Adrenal gland (tissue), 5 donors: ENCODE measurements at regions not wholly inside any gene's neighbourhood (a gene's known extent, or its start where the extent isn't known, plus 50 kb on each side); places are given as distances from the start of the nearest gene placed in this dataset.

Experiments
- POLR2A ChIP-seq, 2 donors: fragments of 450-650 bp; IDR thresholded peaks; one replicate each; pipeline ENCODE4 v1.6.1; 2017; ENCODE audit warnings: antibody characterized with exemption in 2 of 2, mild to moderate bottlenecking in 2 of 2, moderate library complexity in 1 of 2
- TF ChIP-seq, protein P1 (sequence below), 6 experiments: fragments of 450-650 bp in 4 of 6; fragments of 200-600 bp in 2 of 6; sonication (generic) in 1 of 6; IDR thresholded peaks; 1 replicate in 5 of 6; 2 replicates in 1 of 6; pipeline versions ENCODE4 v1.5.1 to v1.8.0; 2016 to 2021; ENCODE audit warnings: antibody characterized with exemption in 6 of 6, mild to moderate bottlenecking in 2 of 6, moderate library complexity in 1 of 6
- donor health status: DM: no; HTN: no; CAD: no.

DNA sequence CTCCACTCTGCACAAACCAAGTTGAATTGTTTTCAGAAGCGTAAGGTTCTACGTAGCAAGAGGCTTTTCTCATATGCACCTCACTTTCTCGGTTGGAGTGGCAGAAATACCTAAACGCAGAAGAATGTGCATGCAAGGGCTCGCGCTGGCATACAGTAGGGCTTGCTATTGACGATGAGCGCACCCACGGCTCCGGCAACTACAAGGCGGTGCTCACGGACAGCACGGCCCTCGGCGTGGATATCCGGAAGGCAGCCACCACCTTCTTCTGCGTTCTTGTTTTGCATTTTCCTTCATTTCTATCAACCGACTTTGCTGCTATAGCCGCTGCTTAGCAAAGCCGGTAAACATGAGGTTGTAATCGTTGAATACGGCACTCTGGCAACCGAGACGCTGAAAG is 51.1 kb upstream of the UBE3C start:
- TF ChIP-seq, protein P1, sequence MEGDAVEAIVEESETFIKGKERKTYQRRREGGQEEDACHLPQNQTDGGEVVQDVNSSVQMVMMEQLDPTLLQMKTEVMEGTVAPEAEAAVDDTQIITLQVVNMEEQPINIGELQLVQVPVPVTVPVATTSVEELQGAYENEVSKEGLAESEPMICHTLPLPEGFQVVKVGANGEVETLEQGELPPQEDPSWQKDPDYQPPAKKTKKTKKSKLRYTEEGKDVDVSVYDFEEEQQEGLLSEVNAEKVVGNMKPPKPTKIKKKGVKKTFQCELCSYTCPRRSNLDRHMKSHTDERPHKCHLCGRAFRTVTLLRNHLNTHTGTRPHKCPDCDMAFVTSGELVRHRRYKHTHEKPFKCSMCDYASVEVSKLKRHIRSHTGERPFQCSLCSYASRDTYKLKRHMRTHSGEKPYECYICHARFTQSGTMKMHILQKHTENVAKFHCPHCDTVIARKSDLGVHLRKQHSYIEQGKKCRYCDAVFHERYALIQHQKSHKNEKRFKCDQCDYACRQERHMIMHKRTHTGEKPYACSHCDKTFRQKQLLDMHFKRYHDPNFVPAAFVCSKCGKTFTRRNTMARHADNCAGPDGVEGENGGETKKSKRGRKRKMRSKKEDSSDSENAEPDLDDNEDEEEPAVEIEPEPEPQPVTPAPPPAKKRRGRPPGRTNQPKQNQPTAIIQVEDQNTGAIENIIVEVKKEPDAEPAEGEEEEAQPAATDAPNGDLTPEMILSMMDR (IDR thresholded peaks at IDR 0.05) = no peak
- no peak for TF ChIP-seq POLR2A (IDR thresholded peaks at IDR 0.05)
